Keratinocyte (primary cell): ENCODE measurements at regions not wholly inside any gene's neighbourhood (a gene's known extent, or its start where the extent isn't known, plus 50 kb on each side); places are given as distances from the start of the nearest gene placed in this dataset.
"Not testable (repeated sequence)": the region's sequence is repeated elsewhere in the genome, so short reads cannot be mapped to it uniquely, and the experiment has no call there.

Experiments
- CTCF ChIP-seq, 3 experiments: IDR thresholded peaks in 1 of 3; conservative IDR thresholded peaks in 1 of 3; optimal IDR thresholded peaks in 1 of 3; 2 replicates in 2 of 3; 3 replicates in 1 of 3; pipeline versions ENCODE3 to v1.5.1; 2011; ENCODE audit warnings: low read length in 3 of 3, mild to moderate bottlenecking in 3 of 3, moderate library complexity in 2 of 3, control low read depth in 1 of 3, inconsistent platforms in 1 of 3; ENCODE audit not compliant: insufficient read depth in 2 of 3; ENCODE audit errors: extremely low read depth in 1 of 3
- EZH2 ChIP-seq: IDR thresholded peaks from one replicate; pipeline ENCODE4 v1.6.1; 2012; ENCODE audit warnings: inconsistent platforms, mild to moderate bottlenecking, low read length, moderate library complexity

GRCh38 chr1:81501485-81501884 lies 299.2 kb upstream of the ADGRL2 start:
- not testable (repeated sequence) for TF ChIP-seq CTCF (optimal IDR thresholded peaks at IDR 0.05 in 1 of 3, IDR thresholded peaks at IDR 0.05 in 1 of 3, conservative IDR thresholded peaks at IDR 0.05 in 1 of 3; ENCODE audit: extremely low read depth in 1 of 3, insufficient read depth in 2 of 3, low read length in 3 of 3); EZH2
